HS-5 (cell line): ENCODE measurements at regions not wholly inside any gene's neighbourhood (a gene's known extent, or its start where the extent isn't known, plus 50 kb on each side); places are given as distances from the start of the nearest gene placed in this dataset.
"Not testable (repeated sequence)": the region's sequence is repeated elsewhere in the genome, so short reads cannot be mapped to it uniquely, and the experiment has no call there.

Experiments used
- DNase-seq: peaks from one replicate; pipeline ENCODE4 v3.0.0-alpha.2; 2012; ENCODE audit warnings: low read depth

GRCh38 chr18:66867653-66868052, 263.8 kb upstream of the CDH19 start:
- DNase-seq: peak; percentile 3

- not testable (repeated sequence) for DNase-seq
These were observed 262.6 kb upstream of the CDH19 start for GRCh38 chr18:66866427-66866940.

- DNase-seq: no peak
These were observed 234.6 kb upstream of the CDH19 start for GRCh38 chr18:66838340-66838987.

- no peak for DNase-seq
These were observed 229.8 kb upstream of the CDH19 start for GRCh38 chr18:66833646-66834045.

GRCh38 chr18:66826211-66826610, 222.3 kb upstream of the CDH19 start:
- DNase-seq: no peak

GRCh38 chr18:66825347-66825746, 221.5 kb upstream of the CDH19 start:
- DNase-seq: no peak

GRCh38 chr18:66819235-66819634, 215.3 kb upstream of the CDH19 start:
- DNase-seq: no peak

GRCh38 chr18:66813138-66813537, 209.2 kb upstream of the CDH19 start:
- DNase-seq: no peak

GRCh38 chr18:66795051-66795450, 191.2 kb upstream of the CDH19 start:
- peak; percentile 51 for DNase-seq

- DNase-seq: no peak
These were observed 188.6 kb upstream of the CDH19 start for GRCh38 chr18:66792466-66792865.

GRCh38 chr18:66780609-66781008, 176.7 kb upstream of the CDH19 start:
- no peak for DNase-seq

- DNase-seq: no peak
These were observed 174.2 kb upstream of the CDH19 start for GRCh38 chr18:66778048-66778447.

GRCh38 chr18:66769375-66769774, 165.5 kb upstream of the CDH19 start:
- DNase-seq: no peak

- no peak for DNase-seq
These were observed 160.3 kb upstream of the CDH19 start for GRCh38 chr18:66764230-66764629.

- DNase-seq: no peak
These were observed 157.3 kb upstream of the CDH19 start for GRCh38 chr18:66761166-66761565.

GRCh38 chr18:66760559-66760958, 156.7 kb upstream of the CDH19 start:
- DNase-seq: no peak

- no peak for DNase-seq
These were observed 155.3 kb upstream of the CDH19 start for GRCh38 chr18:66759050-66759828.

GRCh38 chr18:66757946-66758345, 154.1 kb upstream of the CDH19 start:
- no peak for DNase-seq

GRCh38 chr18:66754335-66754734, 150.4 kb upstream of the CDH19 start:
- no peak for DNase-seq

GRCh38 chr18:66752733-66753132, 148.8 kb upstream of the CDH19 start:
- no peak for DNase-seq

- no peak for DNase-seq
These were observed 145.7 kb upstream of the CDH19 start for GRCh38 chr18:66749481-66750035.

GRCh38 chr18:66749030-66749429, 145.1 kb upstream of the CDH19 start:
- no peak for DNase-seq

GRCh38 chr18:66742832-66743231, 138.9 kb upstream of the CDH19 start:
- no peak for DNase-seq
